NCI-H748 (cell line): ENCODE measurements at regions not wholly inside any gene's neighbourhood (a gene's known extent, or its start where the extent isn't known, plus 50 kb on each side); places are given as distances from the start of the nearest gene placed in this dataset.

Experiments
- DNase-seq: peaks from one replicate; lab custom pipeline; 2025; ENCODE audit not compliant: unreplicated experiment; lab: John Stamatoyannopoulos, UW

GRCh38 chr2:219989744-219990143 lies 362.3 kb downstream of the SLC4A3 start:
- no peak for DNase-seq

GRCh38 chr2:219991116-219991515 lies 363.7 kb downstream of the SLC4A3 start:
- DNase-seq, result no peak

- no peak for DNase-seq
These were observed 368.0 kb downstream of the SLC4A3 start for GRCh38 chr2:219995399-219995798.

GRCh38 chr2:219995991-219996765 lies 368.7 kb downstream of the SLC4A3 start:
- DNase-seq, result no peak

GRCh38 chr2:219997341-219997851 lies 370.0 kb downstream of the SLC4A3 start:
- DNase-seq, result peak; percentile 78

GRCh38 chr2:219998107-219998506 lies 370.7 kb downstream of the SLC4A3 start:
- DNase-seq, result no peak

- peak; percentile 13 for DNase-seq
These were observed 371.3 kb downstream of the SLC4A3 start for GRCh38 chr2:219998714-219999227.

GRCh38 chr2:220000080-220000479 lies 372.6 kb downstream of the SLC4A3 start:
- DNase-seq, result no peak

GRCh38 chr2:220000586-220000985 lies 373.2 kb downstream of the SLC4A3 start:
- DNase-seq, result no peak

- no peak for DNase-seq
These were observed 374.3 kb downstream of the SLC4A3 start for GRCh38 chr2:220001751-220002150.

- DNase-seq, result no peak
These were observed 374.8 kb downstream of the SLC4A3 start for GRCh38 chr2:220002251-220002650.

GRCh38 chr2:220002699-220003098 lies 375.3 kb downstream of the SLC4A3 start:
- no peak for DNase-seq

GRCh38 chr2:220005362-220005761 lies 377.9 kb downstream of the SLC4A3 start:
- DNase-seq, result no peak

GRCh38 chr2:220006152-220006621 lies 378.8 kb downstream of the SLC4A3 start:
- DNase-seq, result no peak

- no peak for DNase-seq
These were observed 384.4 kb downstream of the SLC4A3 start for GRCh38 chr2:220011859-220012258.

GRCh38 chr2:220014961-220015360 lies 387.5 kb downstream of the SLC4A3 start:
- no peak for DNase-seq

- DNase-seq, result no peak
These were observed 388.1 kb downstream of the SLC4A3 start for GRCh38 chr2:220015576-220015975.

- no peak for DNase-seq
These were observed 397.8 kb downstream of the SLC4A3 start for GRCh38 chr2:220025207-220025606.

GRCh38 chr2:220029013-220029412 lies 401.6 kb downstream of the SLC4A3 start:
- no peak for DNase-seq

- no peak for DNase-seq
These were observed 406.1 kb downstream of the SLC4A3 start for GRCh38 chr2:220033546-220033945.

GRCh38 chr2:220034426-220035130 lies 407.1 kb downstream of the SLC4A3 start:
- DNase-seq, result no peak

GRCh38 chr2:220036431-220036830 lies 409.0 kb downstream of the SLC4A3 start:
- DNase-seq, result no peak
